H1 (cell line): ENCODE measurements at regions not wholly inside any gene's neighbourhood (a gene's known extent, or its start where the extent isn't known, plus 50 kb on each side); places are given as distances from the start of the nearest gene placed in this dataset.
"Not testable (repeated sequence)": the region's sequence is repeated elsewhere in the genome, so short reads cannot be mapped to it uniquely, and the experiment has no call there.

Source experiments
- CTCF ChIA-PET: fragments of 300-600 bp; sonication (Branson Sonifier 250); formaldehyde crosslinking; loops from one replicate; lab custom pipeline; 2021; ENCODE audit not compliant: partially characterized antibody; lab: Charles Lee
- POLR2A ChIA-PET: fragments of 300-600 bp; sonication (Branson Sonifier 250); formaldehyde crosslinking; loops from one replicate; lab custom pipeline; 2021; ENCODE audit warnings: inconsistent platforms; ENCODE audit not compliant: partially characterized antibody; lab: Charles Lee
- DNase-seq, 2 experiments: peaks; one replicate each; pipeline versions ENCODE4 v3.0.0 to v3.0.0-alpha.2; 2010 to 2022; ENCODE audit warnings: low spot score in 2 of 2, low read depth in 1 of 2, mixed read lengths in 1 of 2
- FAIRE-seq: peaks from 2 replicates; lab custom pipeline; 2011; peaks lifted over from hg19 to GRCh38; lab: Jason Lieb, UNC
- H2AFZ ChIP-seq: 2 replicates; pipeline ENCODE4 v1.8.1; 2012; ENCODE audit warnings: low read length, inconsistent platforms
- H2AK5ac ChIP-seq: 2 replicates; pipeline ENCODE4 v1.6.1; 2013; ENCODE audit warnings: low read depth, low read length
- H2BK120ac ChIP-seq: replicated peaks from 2 replicates; pipeline ENCODE3; 2013; ENCODE audit warnings: low read depth, low read length, inconsistent platforms
- H2BK12ac ChIP-seq: 2 replicates; pipeline ENCODE4 v1.6.1; 2013; ENCODE audit warnings: low read depth, low read length
- H2BK15ac ChIP-seq: 2 replicates; pipeline ENCODE4 v1.6.1; 2013; ENCODE audit warnings: low read length
- H2BK20ac ChIP-seq: 2 replicates; pipeline ENCODE4 v1.6.1; 2013; ENCODE audit warnings: low read length
- H2BK5ac ChIP-seq: 2 replicates; pipeline ENCODE4 v1.6.1; 2013; ENCODE audit warnings: low read depth, low read length
- H3K14ac ChIP-seq: 2 replicates; pipeline ENCODE4 v1.6.1; 2013; ENCODE audit warnings: inconsistent platforms; ENCODE audit not compliant: insufficient read length
- H3K18ac ChIP-seq: 2 replicates; pipeline ENCODE4 v1.6.1; 2013; ENCODE audit warnings: low read length; ENCODE audit errors: extremely low read depth
- H3K23ac ChIP-seq: 2 replicates; pipeline ENCODE4 v1.6.1; 2013; ENCODE audit warnings: inconsistent platforms; ENCODE audit not compliant: insufficient read length
- H3K23me2 ChIP-seq: 2 replicates; pipeline ENCODE4 v1.6.1; 2013; ENCODE audit warnings: low read depth, low read length
- H3K27ac ChIP-seq: 2 replicates; pipeline ENCODE4 v1.6.1; 2011; ENCODE audit warnings: low read depth, low read length, inconsistent platforms
- H3K27me3 ChIP-seq, 4 experiments: replicated peaks in 1 of 4; 1 replicate in 1 of 4; 2 replicates in 3 of 4; pipeline versions ENCODE4 v1.6.1 to v1.8.1; 2011 to 2013; ENCODE audit warnings: low read length in 3 of 4, mild to moderate bottlenecking in 3 of 4, inconsistent platforms in 2 of 4, mixed read lengths in 2 of 4, moderate library complexity in 1 of 4; ENCODE audit not compliant: control insufficient read depth in 3 of 4, insufficient read depth in 3 of 4; ENCODE audit errors: extremely low read depth in 1 of 4
- H3K36me3 ChIP-seq, 4 experiments: 2 replicates each; pipeline versions ENCODE4 v1.6.1 to v1.8.1; 2011 to 2013; ENCODE audit warnings: mild to moderate bottlenecking in 4 of 4, low read length in 3 of 4, moderate library complexity in 2 of 4, control low read depth in 1 of 4, inconsistent platforms in 1 of 4; ENCODE audit not compliant: insufficient read depth in 4 of 4, control insufficient read depth in 2 of 4
- H3K4ac ChIP-seq: replicated peaks from 2 replicates; pipeline ENCODE3; 2013; ENCODE audit warnings: low read length, low read depth, mixed read lengths, inconsistent platforms; ENCODE audit not compliant: insufficient read length
- H3K4me1 ChIP-seq, 4 experiments: replicated peaks in 1 of 4; 1 replicate in 1 of 4; 2 replicates in 3 of 4; pipeline versions ENCODE4 v1.6.1 to v1.8.1; 2011 to 2013; ENCODE audit warnings: low read length in 3 of 4, inconsistent platforms in 2 of 4, mixed read lengths in 1 of 4; ENCODE audit not compliant: insufficient read depth in 4 of 4, control insufficient read depth in 3 of 4
- H3K4me2 ChIP-seq, 2 experiments: 2 replicates each; pipeline versions ENCODE4 v1.6.1 to v1.8.1; 2011 to 2013; ENCODE audit warnings: low read depth in 2 of 2, low read length in 2 of 2, control low read depth in 1 of 2, inconsistent platforms in 1 of 2, mild to moderate bottlenecking in 1 of 2; ENCODE audit not compliant: insufficient read depth in 1 of 2
- H3K4me3 ChIP-seq, 4 experiments: fragments of 200-600, 300-600 bp in 1 of 4; sonication (generic), shearing (Covaris generic), sonication (Bioruptor Twin) in 1 of 4; 2 replicates each; pipeline versions ENCODE4 v1.5.1 to v1.8.1; 2011 to 2016; ENCODE audit warnings: low read length in 4 of 4, low read depth in 3 of 4, control low read depth in 2 of 4, inconsistent platforms in 2 of 4, mild to moderate bottlenecking in 2 of 4, mixed read lengths in 1 of 4, moderate library complexity in 1 of 4; ENCODE audit not compliant: insufficient read depth in 2 of 4; ENCODE audit errors: extremely low read depth in 1 of 4
- H3K56ac ChIP-seq: replicated peaks from 2 replicates; pipeline ENCODE3; 2013; ENCODE audit warnings: low read depth, mild to moderate bottlenecking, mixed read lengths, low read length, inconsistent platforms; ENCODE audit not compliant: insufficient read length
- H3K79me1 ChIP-seq: 2 replicates; pipeline ENCODE4 v1.6.1; 2013; ENCODE audit warnings: low read depth, low read length, control low read depth
- H3K79me2 ChIP-seq, 2 experiments: 2 replicates each; pipeline versions ENCODE4 v1.6.1 to v1.8.1; 2012 to 2013; ENCODE audit warnings: low read length in 2 of 2, mild to moderate bottlenecking in 2 of 2, inconsistent platforms in 1 of 2; ENCODE audit not compliant: insufficient read depth in 2 of 2, control insufficient read depth in 1 of 2
- H3K9ac ChIP-seq, 4 experiments: replicated peaks in 1 of 4; 1 replicate in 1 of 4; 2 replicates in 3 of 4; pipeline versions ENCODE4 v1.6.1 to v1.8.1; 2011 to 2013; ENCODE audit warnings: low read depth in 3 of 4, low read length in 3 of 4, control low read depth in 2 of 4, mild to moderate bottlenecking in 2 of 4, moderate library complexity in 2 of 4, inconsistent platforms in 1 of 4; ENCODE audit errors: extremely low read depth in 1 of 4
- H3K9me3 ChIP-seq, 2 experiments: 2 replicates each; pipeline versions ENCODE4 v1.6.1 to v1.8.1; 2012 to 2013; ENCODE audit warnings: mild to moderate bottlenecking in 2 of 2, moderate library complexity in 2 of 2, control low read depth in 1 of 2, inconsistent platforms in 1 of 2, low read depth in 1 of 2, low read length in 1 of 2, mixed read lengths in 1 of 2; ENCODE audit not compliant: insufficient read depth in 2 of 2
- H4K20me1 ChIP-seq, 2 experiments: replicated peaks in 1 of 2; 2 replicates each; pipeline versions ENCODE3 to v1.8.1; 2011 to 2013; ENCODE audit warnings: inconsistent platforms in 2 of 2, low read length in 2 of 2, mild to moderate bottlenecking in 1 of 2; ENCODE audit not compliant: insufficient read depth in 2 of 2, control insufficient read depth in 1 of 2
- H4K5ac ChIP-seq: 2 replicates; pipeline ENCODE4 v1.6.1; 2013; ENCODE audit warnings: low read length, low read depth, mixed read lengths, inconsistent platforms; ENCODE audit not compliant: insufficient read length
- H4K8ac ChIP-seq: 2 replicates; pipeline ENCODE4 v1.8.0; 2013; ENCODE audit warnings: mild to moderate bottlenecking, moderate library complexity, low read length, inconsistent platforms; ENCODE audit not compliant: insufficient read depth; ENCODE audit errors: extremely low read depth
- H4K91ac ChIP-seq: replicated peaks from 2 replicates; pipeline ENCODE3; 2013; ENCODE audit warnings: low read length, mixed read lengths, inconsistent platforms; ENCODE audit not compliant: insufficient read length
- WGBS, 2 experiments: shearing (Covaris generic) in 1 of 2; methylation state at CpG; one replicate each; pipeline versions ENCODE4 v1.1.6 to v1.1.7; 2013 to 2015; ENCODE audit warnings: low lambda C conversion rate in 2 of 2, mixed read lengths in 2 of 2, inconsistent platforms in 1 of 2, low coverage in 1 of 2, missing lambda C conversion rate in 1 of 2; ENCODE audit not compliant: insufficient replicate concordance in 2 of 2, insufficient coverage in 1 of 2, insufficient read length in 1 of 2; ENCODE audit errors: extremely low coverage in 1 of 2, missing lambda C conversion rate in 1 of 2; 5-methylcytosine and 5-hydroxymethylcytosine counted together

- H3K27me3 ChIP-seq, H3K9ac ChIP-seq, H3K4me2 ChIP-seq, H3K4me1 ChIP-seq, H2BK5ac ChIP-seq, H3K23ac ChIP-seq, H4K5ac ChIP-seq, H3K9me3 ChIP-seq, H3K4me3 ChIP-seq, H3K23me2 ChIP-seq, H3K56ac ChIP-seq, H4K91ac ChIP-seq, POLR2A ChIA-PET, H3K4ac ChIP-seq, H3K79me1 ChIP-seq, H3K14ac ChIP-seq, H4K20me1 ChIP-seq, H2AFZ ChIP-seq, H2BK20ac ChIP-seq, H2BK15ac ChIP-seq, H3K79me2 ChIP-seq, FAIRE-seq, H3K27ac ChIP-seq, H2BK120ac ChIP-seq, H3K18ac ChIP-seq, H4K8ac ChIP-seq, DNase-seq, H2BK12ac ChIP-seq, H2AK5ac ChIP-seq, H3K36me3 ChIP-seq, CTCF ChIA-PET: not testable (repeated sequence)
- 81% methylated on average over 7 of the region's 28 CpGs; no CpG with 5 or more reads in 1 of the 2 experiments for WGBS, 2 experiments
Observed at GRCh38 chr2:228568275-228568674, 386.8 kb upstream of the SPHKAP start.
